KBM-7 (cell line): ENCODE measurements at regions not wholly inside any gene's neighbourhood (a gene's known extent, or its start where the extent isn't known, plus 50 kb on each side); places are given as distances from the start of the nearest gene placed in this dataset.

Source experiments
- DNase-seq: peaks from one replicate; pipeline ENCODE4 v3.0.0-alpha.2; 2015
- in situ Hi-C: fragments of 300-500 bp; cut with MboI; formaldehyde crosslinking; loops from 2 replicates; pipeline ENCODE4 v1.14.3; 2020; ENCODE audit warnings: low sequenced_read_pairs, low pct_unique_long_range_greater_than_20kb, mixed read lengths

DNA sequence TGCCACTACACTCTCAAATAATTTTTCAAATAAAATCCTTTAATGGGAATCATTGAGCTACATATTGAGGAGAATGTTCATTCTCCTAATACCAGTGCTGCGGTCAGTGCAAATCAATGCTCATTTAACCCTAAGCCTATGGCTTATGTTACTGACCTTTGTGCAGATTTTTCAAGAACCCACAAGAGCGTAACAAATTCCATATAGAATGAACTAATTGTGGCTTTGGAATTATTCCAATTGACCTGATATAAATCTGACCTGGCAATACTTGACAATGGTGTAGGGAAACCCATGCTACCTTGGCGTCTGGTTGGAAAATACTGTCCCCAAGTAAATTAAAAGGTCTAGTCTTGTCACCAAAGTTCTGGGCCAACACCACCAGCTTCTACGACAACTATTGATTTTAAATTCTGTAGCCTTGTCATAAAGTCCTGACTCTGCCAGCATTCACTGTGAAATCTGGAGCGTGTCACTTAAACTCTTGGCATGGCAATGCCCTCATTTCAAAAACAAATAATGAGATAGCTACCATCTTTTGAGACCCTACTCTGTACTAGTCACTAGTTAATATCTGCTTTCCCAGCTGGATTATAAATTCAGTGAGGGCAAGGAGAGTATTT lies 320.9 kb downstream of the AHR start:
- no peak for DNase-seq
- in situ Hi-C loops = no loop called here

GRCh38 chr7:17620566-17620965 lies 319.7 kb downstream of the SNX13 start:
- in situ Hi-C loops = no loop called here
- DNase-seq = no peak

DNA sequence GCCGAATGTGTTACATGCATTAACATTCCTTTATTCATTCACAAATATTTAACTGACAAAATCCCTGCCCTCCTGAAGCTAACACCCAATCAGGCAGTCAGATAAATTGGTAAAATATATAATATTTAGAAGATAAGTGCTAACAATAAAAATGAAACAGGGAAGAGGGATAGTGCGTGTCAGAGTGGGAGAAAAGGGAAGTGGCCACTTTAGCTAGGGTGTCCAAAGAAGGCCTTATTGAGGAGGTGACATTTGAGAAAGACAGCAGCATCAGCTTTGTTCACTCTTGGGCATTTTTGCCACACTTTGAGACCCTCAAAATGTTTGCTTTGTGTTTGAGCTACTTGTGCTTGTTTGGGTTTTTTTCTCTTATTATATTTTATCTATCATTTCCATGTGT lies 317.8 kb downstream of the SNX13 start:
- DNase-seq = peak; percentile 15
- in situ Hi-C loops = no loop called here

- in situ Hi-C loops = no loop called here
- DNase-seq = no peak
Observed at GRCh38 chr7:17623546-17624185, 316.6 kb downstream of the SNX13 start.

GRCh38 chr7:17624379-17624778 lies 315.9 kb downstream of the SNX13 start:
- DNase-seq = no peak
- in situ Hi-C loops = no loop called here

GRCh38 chr7:17625043-17625442 lies 315.3 kb downstream of the SNX13 start:
- in situ Hi-C loops = no loop called here
- no peak for DNase-seq

- no peak for DNase-seq
- in situ Hi-C loops = no loop called here
Observed at GRCh38 chr7:17626235-17626634, 314.1 kb downstream of the SNX13 start.

DNA sequence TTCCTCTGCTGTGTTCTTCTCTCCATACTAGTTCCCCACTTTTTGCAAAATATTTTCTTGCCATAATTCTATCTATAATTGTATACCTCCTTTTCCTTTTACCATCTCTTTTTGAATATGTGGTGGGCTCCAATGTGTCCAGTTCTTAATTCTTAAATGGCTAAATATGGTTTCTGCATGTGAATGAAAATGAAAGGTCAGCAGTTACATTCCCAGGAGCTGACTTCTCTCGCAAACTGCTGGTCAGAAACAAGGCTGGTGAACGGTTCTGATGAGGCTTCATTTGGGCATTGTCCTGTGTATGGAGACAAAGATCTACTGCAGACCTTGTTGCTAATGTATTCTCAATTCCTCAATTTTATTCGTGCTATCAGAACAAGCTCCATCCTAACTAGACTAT lies 309.2 kb downstream of the SNX13 start:
- in situ Hi-C loops = no loop called here
- DNase-seq = no peak

DNA sequence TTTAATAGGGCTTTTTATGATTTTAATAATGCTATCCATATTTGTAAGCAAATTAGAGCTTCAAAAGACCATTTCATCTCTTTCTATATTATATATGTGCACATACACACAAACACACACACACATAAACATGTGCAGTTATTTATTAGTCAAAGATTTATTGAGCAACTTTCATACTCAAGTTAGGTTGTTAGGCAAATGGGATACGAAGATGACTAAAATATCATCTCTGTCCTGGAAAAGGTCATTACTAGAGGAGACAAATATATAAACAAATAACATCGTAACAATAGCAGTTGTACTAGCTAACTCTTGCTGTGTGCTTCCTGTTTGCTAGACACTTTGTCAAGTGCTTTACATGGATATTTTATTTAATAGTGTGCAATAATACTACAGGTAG lies 307.9 kb downstream of the SNX13 start:
- in situ Hi-C loops = no loop called here
- no peak for DNase-seq

GRCh38 chr7:17633067-17633466 lies 307.2 kb downstream of the SNX13 start:
- in situ Hi-C loops = no loop called here
- DNase-seq = no peak

DNA sequence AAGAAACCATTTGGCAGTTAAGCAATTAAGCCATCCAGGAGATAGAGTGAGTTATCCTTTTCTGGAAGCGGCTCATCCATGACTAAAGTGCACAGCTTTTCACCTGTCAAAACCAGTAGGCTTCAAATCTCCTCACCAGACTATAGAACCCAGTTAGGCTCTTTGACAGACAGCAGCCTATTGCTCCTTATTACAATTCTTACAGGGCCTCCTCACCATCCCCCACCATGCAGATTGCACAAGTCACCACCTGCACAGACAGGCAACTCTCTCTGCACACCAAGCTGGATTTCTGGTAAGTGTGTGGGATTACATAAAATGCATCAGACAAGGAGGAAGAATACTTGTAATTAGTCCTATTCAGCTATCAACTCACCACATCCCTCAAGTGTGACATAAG lies 301.6 kb downstream of the SNX13 start:
- in situ Hi-C loops = no loop called here
- peak; percentile 48 for DNase-seq

- in situ Hi-C loops = no loop called here
- DNase-seq = peak; percentile 57
Observed at GRCh38 chr7:17640730-17641377, 299.4 kb downstream of the SNX13 start.

DNA sequence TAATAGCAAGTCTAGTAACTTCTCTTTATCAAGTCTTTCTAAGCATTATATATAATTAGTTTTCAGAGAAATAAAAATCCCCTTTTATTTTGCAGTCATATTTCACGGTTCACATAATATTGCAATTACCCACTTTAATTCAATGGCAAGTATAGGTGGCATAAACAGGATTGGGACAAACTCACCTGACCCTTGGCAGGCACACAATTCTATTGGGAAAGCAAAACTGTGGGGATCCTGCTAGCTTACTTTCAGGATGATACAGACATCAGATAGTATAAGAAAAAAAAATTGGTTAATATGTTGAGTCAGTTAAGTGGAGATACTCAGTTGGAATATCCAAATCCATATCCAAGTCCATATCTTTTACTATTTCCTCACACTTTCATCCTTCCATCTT lies 294.8 kb downstream of the SNX13 start:
- no peak for DNase-seq
- in situ Hi-C loops = no loop called here

DNA sequence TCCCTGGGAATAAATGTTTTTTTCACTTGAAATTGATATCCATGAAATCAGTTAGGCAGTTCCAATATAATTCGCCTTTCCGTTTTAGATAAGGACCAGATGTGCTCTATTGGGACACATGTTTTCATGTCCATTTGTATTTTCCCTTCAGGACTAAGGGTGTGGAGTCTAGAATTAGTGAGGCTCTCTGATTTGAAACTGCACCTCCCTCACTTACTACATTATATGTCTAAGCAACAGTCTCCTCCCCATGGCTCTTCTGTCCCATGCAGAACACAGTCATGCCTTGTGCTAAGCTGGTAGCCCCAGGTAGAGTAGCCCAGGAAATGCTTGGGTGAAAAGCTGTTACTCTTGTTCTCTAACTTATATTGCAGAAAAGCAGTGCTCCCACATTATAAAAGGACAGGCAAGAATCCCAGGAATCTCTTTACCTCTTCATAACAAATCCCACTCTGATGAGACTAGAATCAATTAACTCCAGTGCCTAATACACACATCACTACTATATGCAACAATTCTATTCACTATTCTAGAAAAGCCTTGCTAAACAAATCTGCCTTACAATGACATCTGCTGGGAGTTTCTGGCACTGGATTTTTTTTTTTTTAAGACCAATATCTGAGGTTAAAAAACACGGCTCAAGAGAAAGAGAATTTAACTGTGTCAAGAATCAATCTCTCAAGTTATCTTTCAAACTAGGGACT lies 293.9 kb downstream of the SNX13 start:
- peak; percentile 14 for DNase-seq
- in situ Hi-C loops = no loop called here

DNA sequence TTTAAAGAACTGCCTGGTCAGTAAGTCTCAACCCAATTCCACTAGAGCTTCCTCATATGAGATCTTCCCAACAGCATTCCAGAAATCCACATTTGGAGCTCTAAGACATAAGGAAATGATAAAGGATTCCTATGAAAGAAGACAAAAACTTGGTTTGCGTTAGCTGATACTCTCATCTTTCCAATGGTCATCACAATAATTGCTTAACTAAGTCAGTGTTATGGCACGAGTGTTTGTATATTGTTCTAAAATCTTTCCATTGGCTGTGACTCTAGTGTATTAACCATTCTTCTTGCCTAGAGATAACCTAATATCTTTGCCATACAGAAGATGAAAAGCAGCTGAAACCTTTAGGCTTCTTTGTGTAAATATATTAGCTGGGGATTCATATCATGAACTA lies 289.0 kb downstream of the SNX13 start:
- in situ Hi-C loops = loop anchor here (25.0 kb wide), 1 partner anchor 664 kb away; no protein-coding TSS in a partner anchor
- DNase-seq = no peak

DNA sequence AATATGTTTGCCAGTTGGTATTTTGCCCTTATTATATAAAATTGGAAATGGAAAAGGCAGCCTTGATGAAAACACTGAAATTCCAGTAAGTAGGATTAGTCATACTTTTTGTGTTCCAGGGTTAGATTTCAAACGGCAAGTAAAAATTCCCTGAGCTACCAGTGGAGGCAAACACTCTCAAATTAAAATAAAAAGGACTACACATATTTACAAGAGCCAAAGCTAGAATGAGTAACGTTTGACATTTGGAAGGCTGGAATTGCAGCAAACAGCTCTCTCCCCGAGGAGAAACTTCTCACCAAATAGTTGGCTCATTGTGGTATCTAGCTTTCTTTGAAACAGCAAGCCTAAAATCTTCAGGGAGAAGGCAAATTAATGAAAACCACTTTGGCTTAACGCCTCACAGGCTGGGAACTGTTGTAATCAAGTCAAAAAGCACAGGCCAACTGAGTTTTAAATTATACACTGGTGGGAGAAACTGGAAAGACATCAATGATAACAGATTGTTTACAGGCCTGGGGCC lies 288.4 kb downstream of the SNX13 start:
- in situ Hi-C loops = loop anchor here (25.0 kb wide), 1 partner anchor 665 kb away; no protein-coding TSS in a partner anchor

GRCh38 chr7:17654940-17655339 lies 285.4 kb downstream of the SNX13 start:
- no peak for DNase-seq
- in situ Hi-C loops = loop anchor here (25.0 kb wide), 1 partner anchor 668 kb away; no protein-coding TSS in a partner anchor

More for the DNA sequence above, 288.4 kb downstream of the SNX13 start:
- DNase-seq = no peak

GRCh38 chr7:17659126-17659525 lies 281.2 kb downstream of the SNX13 start:
- in situ Hi-C loops = loop anchor here (25.0 kb wide), 1 partner anchor 672 kb away; no protein-coding TSS in a partner anchor

GRCh38 chr7:17660116-17660515 lies 280.2 kb downstream of the SNX13 start:
- no peak for DNase-seq
- in situ Hi-C loops = loop anchor here (25.0 kb wide), 1 partner anchor 673 kb away; no protein-coding TSS in a partner anchor

More at GRCh38 chr7:17659126-17659525, 281.2 kb downstream of the SNX13 start:
- no peak for DNase-seq
